ENCODE measurements at regions not wholly inside any gene's neighbourhood (a gene's known extent, or its start where the extent isn't known, plus 50 kb on each side); places are given as distances from the start of the nearest gene placed in this dataset.

GRCh38 chr4:14237911-14238310 is 610.4 kb upstream of the BOD1L1 start:
- no peak for DNase-seq (ENCODE audit: low spot score)
- TF ChIP-seq CTCF (IDR thresholded peaks at IDR 0.05; ENCODE audit: extremely low read depth, missing control alignments), result no peak

GRCh38 chr4:14241574-14241973 is 614.0 kb upstream of the BOD1L1 start:
- no peak for DNase-seq (ENCODE audit: low spot score)
- no peak for TF ChIP-seq CTCF (IDR thresholded peaks at IDR 0.05; ENCODE audit: extremely low read depth, missing control alignments)

GRCh38 chr4:14247767-14248166 is 620.2 kb upstream of the BOD1L1 start:
- DNase-seq (ENCODE audit: low spot score), result no peak
- no peak for TF ChIP-seq CTCF (IDR thresholded peaks at IDR 0.05; ENCODE audit: extremely low read depth, missing control alignments)

- DNase-seq (ENCODE audit: low spot score), result no peak
- no peak for TF ChIP-seq CTCF (IDR thresholded peaks at IDR 0.05; ENCODE audit: extremely low read depth, missing control alignments)
Observed at GRCh38 chr4:14249226-14249625, 621.7 kb upstream of the BOD1L1 start.

- DNase-seq (ENCODE audit: low spot score), result peak; percentile 3
- TF ChIP-seq CTCF (IDR thresholded peaks at IDR 0.05; ENCODE audit: extremely low read depth, missing control alignments), result peak; percentile 8
Observed at GRCh38 chr4:14254252-14254651, 626.7 kb upstream of the BOD1L1 start.

GRCh38 chr4:14254926-14255325 is 627.4 kb upstream of the BOD1L1 start:
- DNase-seq (ENCODE audit: low spot score), result no peak
- no peak for TF ChIP-seq CTCF (IDR thresholded peaks at IDR 0.05; ENCODE audit: extremely low read depth, missing control alignments)

GRCh38 chr4:14257903-14258302 is 630.4 kb upstream of the BOD1L1 start:
- TF ChIP-seq CTCF (IDR thresholded peaks at IDR 0.05; ENCODE audit: extremely low read depth, missing control alignments), result no peak

More at GRCh38 chr4:14257903-14258302, 630.4 kb upstream of the BOD1L1 start:
- DNase-seq (ENCODE audit: low spot score), result no peak

All from GM20000 (cell line).